ENCODE measurements at regions not wholly inside any gene's neighbourhood (a gene's known extent, or its start where the extent isn't known, plus 50 kb on each side); places are given as distances from the start of the nearest gene placed in this dataset.
"Not testable (repeated sequence)": the region's sequence is repeated elsewhere in the genome, so short reads cannot be mapped to it uniquely, and the experiment has no call there.

DNA sequence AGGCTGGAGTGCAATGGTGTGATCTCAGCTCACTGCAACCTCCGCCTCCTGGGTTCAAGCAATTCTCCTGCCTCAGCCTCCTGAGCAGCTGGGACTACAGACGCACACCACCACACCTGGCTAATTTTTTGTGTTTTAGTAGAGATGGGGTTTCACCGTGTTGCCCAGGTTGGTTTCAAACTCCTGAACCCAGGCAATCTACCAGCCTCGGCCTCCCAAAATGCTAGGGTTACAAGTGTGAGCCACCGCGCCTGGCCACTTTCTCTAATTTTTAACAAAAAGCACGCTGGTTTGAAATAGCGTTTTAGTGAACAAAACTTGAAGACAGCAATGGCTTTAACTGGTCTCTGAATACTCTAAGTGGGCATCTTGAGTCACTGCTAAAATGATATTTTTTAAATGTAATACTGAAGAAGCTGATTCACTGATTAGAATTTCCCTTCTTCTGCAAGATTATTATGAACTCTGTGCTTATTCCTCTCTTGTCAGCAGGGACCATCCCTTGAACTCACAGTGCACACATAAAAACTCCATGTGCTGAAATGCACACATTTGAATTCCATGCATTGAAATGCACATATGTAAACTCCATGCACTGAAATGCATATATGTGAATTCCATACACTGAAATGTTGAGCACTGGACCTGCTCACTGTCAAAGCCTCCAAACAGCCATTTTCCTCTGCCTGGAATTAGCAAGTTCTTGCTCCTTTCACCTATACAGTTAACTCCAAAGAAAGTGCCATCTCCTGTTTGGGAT lies 1411.5 kb upstream of the ACVR2A start:
- no peak for DNase-seq

DNA sequence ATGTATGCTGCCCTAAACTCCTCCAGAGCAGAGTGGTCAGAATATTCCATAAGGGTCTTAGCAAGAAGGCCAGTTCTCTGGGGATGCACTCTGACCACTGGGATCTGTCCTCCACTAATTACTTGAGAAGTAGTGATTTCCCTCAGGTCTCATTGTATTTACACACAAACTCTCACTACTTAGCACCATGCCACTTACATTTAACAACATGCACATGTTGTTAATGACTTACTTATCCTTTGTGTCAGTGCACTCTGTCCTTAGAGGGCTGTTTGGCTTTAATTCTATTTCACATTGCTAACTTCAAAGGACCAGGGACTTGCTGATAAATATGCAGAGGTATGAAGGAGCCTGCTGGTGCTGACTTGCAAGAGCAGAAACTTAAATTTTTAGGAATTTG lies 1415.5 kb upstream of the ACVR2A start:
- DNase-seq, result no peak

DNA sequence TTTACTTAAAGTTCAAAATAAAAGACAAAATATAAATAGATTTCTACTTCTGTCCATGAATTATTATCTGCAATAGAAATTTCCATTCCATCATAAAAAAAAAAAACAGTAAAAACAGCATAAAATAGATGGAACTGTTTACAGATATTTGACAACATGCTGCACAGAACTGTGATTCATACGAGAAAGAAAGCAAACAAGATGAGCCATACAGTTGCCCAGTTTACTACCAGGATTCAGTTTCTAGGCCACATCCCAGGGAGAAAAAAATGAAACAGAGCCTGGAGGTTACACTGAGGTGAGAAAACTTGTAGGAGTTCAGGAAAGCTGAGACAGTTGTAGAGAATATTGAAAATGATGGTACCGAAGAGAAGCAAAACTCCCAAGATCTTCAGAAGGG lies 1426.9 kb upstream of the ACVR2A start:
- no peak for DNase-seq

DNA sequence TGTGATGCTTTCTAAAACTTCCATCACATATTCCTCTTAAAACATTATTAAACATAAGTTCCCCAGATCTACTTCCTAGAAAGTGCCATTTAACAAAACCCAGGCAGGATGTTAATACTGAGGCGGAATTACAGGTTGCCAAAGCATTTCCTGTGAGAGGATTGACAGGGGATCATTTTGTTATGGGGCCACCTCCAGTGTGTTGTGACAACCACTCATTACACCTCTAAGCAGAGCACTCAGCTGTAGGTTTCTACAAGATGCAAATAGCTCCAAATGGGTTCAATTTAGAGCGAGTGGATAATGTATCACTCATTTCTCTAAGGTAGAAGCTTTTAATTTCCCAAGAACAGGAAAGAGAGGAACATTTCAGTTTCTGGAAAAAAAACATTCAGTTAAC lies 1429.5 kb upstream of the ACVR2A start:
- DNase-seq, result no peak

DNA sequence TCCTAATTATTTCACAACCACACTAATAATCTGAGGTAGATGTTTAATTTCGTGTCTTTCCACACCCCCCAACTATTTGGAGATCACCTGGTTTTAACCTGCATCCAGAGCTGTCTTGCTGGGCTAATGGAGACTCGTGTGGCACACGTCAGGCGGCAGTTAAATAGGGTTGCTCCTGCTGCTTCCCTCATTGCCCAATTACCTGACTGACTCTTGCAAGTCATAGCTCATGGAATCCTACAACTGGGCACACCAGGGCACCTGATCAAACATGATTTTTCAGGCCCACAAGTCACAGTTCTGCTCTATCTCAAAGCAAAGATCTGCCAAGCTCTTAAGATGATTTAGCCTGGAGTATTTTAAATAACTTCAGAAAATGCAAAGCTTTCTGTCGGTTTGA lies 1430.4 kb upstream of the ACVR2A start:
- DNase-seq, result no peak

DNA sequence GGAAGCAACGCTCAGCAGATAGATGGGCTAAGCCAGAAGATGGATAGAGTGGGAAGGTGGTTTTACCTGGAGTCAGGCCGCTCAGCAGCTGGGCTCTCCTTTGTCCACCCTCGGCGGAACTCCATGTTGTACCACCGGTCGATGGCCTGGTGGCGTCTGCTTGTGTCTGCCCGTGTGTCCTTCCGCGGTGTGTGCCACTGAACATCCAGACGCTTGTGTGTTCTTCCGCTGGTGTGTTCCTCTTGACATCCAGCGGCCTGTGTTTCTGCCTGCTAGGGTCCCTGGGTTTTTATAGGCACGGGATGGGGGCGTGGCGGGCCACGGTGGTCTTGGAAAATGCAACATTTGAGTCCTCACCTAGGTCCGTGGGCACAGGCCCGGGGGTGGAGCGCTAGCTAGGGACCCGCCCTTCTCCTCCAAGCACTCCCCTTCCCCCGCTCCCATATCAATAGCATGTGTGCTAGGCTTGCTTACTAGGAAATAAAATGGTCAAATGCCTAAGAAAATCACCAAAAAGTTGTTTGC lies 1431.7 kb upstream of the ACVR2A start:
- DNase-seq, result no peak

DNA sequence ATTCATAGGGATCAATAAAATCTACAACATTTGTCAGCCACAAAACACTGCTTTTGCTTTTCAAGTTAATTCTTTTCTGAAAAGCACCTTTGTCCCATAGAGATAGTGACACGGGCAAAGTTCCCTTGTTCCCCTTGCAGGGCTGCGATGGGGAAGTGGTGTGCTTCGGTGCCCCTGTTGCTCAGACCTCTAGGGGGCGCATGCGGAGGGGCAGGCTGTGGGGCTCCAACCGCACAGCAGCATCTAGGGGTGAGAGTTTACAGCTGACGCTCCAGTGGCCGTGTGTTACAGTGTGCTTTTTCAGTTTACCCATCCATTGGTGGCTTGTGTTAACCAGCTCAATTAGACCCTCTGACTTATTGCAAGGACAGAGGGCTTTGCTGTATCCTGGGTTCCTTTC lies 1432.2 kb upstream of the ACVR2A start:
- DNase-seq, result no peak

DNA sequence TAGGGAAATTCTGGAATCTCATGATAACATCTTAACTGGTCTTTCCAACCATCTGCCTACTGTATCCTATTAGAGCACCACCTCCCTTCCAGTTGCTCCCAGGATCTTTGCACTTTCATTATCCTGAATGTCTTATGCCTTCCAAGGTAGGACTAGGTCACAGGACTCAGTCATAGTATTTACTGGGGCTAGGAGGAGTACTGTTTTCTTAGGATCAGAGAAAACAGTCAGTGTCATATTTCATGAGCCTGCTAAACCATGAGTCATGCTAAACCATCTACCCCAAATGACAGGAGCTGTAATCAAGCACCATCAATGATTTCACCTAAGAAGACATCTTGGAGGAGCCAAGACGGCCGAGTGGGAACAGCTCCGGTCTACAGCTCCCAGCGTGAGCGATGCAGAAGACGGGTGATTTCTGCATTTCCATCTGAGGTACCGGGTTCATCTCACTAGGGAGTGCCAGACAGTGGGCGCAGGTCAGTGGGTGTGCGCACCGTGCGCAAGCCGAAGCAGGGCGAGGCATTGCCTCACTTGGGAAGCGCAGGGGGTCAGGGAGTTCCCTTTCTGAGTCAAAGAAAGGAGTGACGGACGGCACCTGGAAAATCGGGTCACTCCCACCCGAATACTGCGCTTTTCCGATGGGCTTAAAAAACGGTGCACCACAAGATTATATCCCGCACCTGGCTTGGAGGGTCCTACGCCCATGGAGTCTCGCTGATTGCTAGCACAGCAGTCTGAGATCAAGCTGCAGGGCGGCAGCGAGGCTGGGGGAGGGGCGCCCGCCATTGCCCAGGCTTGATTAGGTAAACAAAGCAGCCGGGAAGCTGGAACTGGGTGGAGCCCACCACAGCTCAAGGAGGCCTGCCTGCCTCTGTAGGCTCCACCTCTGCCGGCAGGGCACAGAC lies 1439.2 kb upstream of the ACVR2A start:
- DNase-seq, result not testable (repeated sequence)

DNA sequence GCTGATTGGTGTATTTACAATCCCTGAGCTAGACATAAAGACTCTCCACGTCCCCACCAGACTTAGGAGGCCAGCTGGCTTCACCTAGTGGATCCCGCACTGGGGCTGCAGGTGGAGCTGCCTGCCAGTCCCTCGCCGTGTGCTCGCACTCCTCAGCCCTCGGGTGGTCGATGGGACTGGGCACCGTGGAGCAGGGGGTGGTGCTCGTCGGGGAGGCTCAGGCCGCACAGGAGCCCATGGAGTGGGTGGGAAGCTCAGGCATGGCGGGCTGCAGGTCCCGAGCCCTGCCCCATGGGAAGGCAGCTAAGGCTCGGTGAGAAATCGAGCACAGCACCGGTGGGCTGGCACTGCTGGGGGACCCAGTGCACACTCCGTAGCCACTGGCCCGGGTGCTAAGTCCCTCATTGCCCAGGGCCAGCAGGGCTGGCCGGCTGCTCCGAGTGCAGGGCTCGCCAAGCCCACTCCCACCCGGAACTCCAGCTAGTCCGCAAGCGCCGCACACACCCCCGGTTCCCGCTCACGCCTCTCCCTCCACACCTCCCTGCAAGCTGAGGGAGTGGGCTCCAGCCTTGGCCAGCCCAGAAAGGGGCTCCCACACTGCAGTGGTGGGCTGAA lies 1441.2 kb upstream of the ACVR2A start:
- not testable (repeated sequence) for DNase-seq

DNA sequence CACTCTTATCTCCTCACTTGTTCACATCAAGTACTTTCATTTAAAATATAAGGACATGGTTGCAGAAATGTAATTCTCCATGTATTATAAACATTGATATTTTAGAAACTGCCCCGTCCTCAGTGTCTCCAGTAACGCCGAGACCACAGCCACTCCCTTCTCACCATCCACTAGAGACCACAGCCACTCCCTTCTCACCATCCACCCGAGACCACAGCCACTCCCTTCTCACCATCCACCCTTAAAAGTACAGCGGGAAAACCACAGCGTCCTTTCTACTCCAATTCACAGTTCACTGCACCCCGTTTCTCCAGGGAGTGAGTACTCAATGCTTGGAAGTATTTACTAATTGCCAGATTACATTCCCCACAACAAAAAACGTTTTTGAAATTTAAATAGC lies 1452.2 kb upstream of the ACVR2A start:
- DNase-seq, result no peak

DNA sequence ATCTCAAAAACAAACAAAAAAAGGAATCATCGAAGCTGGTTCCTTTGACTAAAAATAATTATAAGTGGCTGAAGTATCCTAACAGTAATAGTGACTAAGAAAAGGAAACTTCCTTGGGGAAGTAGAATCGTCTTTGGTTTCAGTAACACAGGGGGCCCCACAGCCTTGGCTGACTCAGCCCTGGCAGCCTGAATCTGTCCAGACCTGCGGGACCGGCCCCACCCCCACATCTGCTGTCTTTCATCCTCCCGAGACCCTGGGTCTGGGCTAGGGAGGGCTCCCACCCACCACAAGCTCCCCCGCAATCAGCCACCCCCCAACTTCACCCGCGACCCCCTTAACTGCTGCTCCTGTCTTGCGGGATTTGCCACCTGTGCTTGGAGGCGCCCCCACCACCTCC lies 1452.6 kb upstream of the ACVR2A start:
- peak in 1 of 2 donors; percentile 9 for DNase-seq

DNA sequence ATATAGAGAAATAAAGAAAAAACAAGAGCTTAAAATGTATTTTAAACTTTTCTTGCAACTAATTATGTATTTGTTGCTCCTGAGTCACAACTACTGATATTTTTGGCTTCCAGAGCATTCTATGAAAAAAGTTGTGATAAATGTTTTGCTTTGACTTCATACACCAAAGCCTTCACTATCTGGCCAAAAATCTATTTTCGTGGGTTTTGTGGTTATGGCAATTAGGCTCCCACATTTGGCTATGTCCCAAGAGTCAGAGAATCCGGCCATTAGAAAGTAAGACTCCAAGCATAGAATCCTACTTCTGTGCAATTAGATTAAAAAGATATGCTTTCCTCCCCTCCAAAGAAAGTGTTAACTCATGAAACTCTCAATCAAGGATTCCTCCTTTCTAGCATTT lies 1456.1 kb upstream of the ACVR2A start:
- DNase-seq, result no peak

DNA sequence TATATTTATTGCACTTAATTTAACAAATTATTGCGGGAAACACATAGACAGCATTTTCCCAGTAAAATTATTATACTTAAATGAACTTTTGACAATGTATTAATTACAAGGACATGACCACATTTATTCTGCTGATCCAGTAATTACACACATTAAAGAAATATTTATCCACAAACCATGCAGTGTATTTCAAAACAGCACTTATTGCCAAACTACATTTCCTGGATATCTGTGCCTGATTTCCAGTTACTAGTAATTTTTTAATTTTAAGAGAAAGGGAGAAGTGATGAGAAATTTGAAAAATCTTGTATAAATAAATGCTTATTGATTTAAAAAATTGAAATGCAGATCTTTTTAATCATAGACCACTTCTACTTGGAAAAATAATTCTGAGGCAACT lies 1458.7 kb upstream of the ACVR2A start:
- peak in 1 of 2 donors; percentile 8 for DNase-seq

DNA sequence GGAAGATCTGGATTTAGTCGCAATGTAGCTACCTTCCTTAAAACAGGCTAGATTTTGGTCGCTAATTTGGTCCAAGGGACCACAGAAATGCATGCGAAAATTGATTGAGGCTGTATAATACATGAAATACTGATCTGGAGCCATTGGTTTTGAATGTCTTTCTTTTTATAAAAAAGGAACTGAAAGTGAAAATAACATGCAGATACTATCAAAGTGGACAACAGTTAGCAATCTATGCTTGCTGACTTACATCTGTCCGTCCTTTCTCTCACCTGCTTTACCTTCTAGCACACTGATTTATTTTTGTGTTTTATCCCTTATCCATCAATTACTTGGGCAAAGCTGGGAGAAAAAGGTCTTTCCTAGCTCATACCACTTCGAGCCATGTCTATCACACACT lies 1459.8 kb upstream of the ACVR2A start:
- DNase-seq, result no peak

DNA sequence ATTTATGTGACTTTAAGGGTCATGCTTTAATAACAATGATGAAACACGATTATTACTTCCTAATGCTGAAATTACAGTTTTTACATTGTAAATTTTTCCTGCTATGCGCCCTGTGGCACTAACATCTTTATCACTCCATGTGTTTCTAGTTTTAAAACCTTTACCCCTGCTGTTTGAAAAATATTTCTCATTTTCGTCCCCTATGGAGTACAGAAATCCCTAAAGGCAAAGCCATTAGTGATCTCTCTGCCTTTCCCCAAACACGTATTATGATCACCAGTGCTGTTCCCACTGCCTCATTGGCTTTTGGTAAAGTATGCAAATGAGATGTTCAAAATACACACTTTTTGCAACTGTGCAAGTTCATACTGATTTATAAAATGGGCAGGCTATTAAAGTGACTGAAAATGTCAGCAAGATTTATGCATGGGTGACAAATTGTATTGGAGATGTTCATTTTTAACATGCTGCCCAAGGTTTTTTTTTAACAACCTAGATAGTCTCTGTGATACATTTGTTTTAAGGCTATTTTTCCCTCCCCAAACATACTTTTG lies 1468.2 kb upstream of the ACVR2A start:
- DNase-seq, result no peak

DNA sequence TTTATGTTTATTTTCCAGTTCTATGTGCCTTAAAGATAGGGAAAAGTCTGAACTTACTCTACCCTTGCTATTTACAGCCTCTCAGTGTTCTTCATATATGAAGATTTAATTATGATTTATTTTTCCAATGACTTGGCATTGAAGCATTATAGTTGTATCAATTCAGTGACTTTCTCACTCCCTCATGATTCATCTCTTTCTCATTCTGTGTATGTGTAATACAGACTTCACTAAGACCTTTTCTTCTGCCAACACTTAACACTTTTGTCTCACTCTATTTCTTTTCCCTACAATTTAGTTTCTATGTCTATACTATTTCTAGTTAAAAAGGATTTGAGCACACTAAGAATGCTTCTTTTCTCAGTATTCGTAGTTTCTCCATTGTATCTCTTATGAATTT lies 1470.3 kb upstream of the ACVR2A start:
- no peak for DNase-seq

DNA sequence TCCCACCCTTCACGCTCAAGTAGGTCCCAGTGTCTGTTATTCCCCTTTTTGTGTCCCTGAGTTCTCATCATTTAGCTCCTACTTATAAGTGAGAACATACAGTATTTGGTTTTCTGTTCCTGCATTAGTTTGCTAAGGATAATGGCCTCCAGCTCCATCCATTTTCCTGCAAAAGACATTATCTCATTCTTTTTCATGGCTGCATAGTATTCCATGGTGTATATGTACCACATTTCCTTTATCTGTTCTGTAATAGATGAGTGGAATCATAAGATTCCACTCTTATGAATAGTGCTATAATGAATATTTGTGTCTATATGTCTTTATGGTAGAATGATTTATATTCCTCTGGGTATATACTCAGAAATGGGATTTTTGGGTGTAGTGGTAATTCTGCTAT lies 1473.5 kb upstream of the ACVR2A start:
- not testable (repeated sequence) for DNase-seq

DNA sequence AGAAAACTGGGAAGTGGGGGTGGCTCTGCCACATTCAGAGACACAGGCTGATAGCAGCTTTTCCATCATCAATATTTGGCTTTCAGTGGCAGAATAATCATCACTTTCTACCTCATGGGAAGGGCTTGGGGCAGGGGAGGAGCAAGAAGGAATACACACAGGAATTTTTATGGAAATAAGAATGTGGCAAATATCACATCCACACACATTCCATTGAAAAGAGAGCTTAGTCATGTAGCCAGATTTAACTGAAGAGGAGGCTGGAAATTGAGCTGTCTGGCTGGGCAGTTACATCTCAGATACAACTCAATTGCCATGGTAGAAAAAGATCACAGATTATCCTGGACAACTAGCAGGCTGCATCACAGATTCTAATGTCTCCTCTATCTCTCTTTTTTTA lies 1474.0 kb upstream of the ACVR2A start:
- DNase-seq, result no peak

DNA sequence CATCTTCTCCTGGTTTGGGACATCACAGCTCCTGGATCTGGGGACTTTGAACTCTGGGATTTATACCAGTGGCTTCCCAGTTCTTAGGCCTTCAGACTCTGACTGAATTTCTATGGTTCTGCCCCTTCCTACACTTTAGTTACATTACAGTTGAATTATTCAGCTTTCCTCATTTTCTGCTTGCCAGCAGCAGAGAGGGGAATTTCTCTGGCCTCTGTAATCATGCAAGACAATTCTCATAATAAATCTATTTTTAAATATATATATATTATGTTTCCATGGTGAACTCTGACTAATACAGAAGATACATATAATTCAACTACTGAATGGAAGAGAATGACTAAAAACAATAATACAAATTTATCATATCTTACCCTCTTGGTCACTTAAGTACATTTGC lies 1478.6 kb upstream of the ACVR2A start:
- no peak for DNase-seq

DNA sequence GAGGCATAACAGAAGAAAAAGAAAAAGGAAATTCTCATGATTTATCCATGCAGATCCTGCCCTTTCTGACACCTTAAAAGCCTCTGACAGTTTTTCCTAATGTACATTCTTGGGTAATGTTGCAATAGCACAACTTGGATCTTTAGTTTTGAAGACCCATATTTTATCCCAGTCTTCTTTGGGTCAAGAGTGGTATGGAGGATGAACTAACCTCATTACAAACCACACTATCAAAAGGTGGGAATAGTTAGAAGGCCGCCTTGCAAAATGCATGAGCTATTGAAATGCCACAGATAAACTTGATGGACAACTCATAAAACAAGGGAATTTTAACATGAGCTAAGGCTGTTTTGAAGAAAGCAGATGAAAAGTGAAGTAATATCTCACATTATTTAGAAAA lies 1479.8 kb upstream of the ACVR2A start:
- no peak for DNase-seq

DNA sequence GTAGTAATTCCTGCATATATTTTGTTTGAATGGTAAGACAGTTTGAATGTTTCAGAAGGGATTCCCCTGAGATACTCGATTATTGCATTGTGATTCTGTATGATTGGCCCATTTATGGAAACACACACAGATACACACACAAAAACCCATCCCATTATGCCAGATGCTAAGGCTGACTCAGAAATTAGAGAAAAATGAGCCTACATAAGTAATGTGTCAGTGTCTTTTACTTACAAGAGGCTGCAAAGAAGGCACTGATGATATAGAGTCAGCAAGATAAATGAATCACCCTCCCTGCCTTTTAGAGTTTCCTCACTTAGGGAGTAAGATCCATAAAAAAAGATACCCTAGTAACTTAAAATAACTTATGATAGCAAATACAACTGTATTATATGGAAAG lies 1481.1 kb upstream of the ACVR2A start:
- no peak for DNase-seq

DNA sequence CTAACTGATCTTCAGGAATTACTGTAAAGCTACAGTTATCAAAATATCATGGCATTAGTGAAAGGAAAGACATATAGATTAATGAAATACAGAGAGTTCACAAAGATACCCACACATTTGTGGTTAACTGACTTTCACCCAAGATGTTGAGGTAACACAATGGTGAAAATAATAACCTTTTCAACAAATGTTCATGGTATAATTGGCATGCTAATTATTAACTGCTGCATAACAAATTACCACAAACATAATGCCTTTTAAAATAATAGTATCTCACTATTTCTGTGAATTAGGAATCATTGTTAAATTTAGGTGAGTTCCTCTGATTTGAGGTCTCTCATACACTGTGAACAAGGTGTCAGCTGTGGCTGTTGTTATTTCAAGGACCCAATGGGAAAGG lies 1493.1 kb upstream of the ACVR2A start:
- no peak for DNase-seq

DNA sequence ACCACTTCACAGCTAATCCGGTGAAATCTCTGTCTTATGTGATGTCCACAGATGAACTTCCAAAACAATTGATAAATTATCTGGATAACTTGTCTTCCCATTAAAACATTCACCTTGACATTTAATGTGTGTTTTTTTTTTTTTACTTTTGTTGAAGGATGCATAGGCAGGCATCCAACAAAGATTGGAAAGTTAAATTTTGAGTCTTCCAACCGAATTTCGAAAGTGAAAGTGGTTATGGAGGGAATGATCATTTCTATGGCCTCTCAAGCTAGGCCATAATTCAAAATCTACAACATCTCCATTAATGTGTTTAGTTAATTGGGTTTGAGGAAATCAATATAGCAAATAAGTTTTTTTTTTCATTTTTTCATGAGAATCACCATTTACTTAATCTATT lies 1495.5 kb upstream of the ACVR2A start:
- DNase-seq, result no peak
